ENCODE measurements at regions not wholly inside any gene's neighbourhood (a gene's known extent, or its start where the extent isn't known, plus 50 kb on each side); places are given as distances from the start of the nearest gene placed in this dataset.
"Not testable (repeated sequence)": the region's sequence is repeated elsewhere in the genome, so short reads cannot be mapped to it uniquely, and the experiment has no call there.

GRCh38 chr1:191798178-191798577 lies 360.1 kb upstream of the RGS18 start:
- no peak for DNase-seq (ENCODE audit: low spot score in 2 of 2)
- H3K9me3 ChIP-seq = no peaks in the 10 kb centered on the region
- H3K4me3 ChIP-seq = no peak overlapping the region
- WGBS = 84% methylated on average over 1 of the region's 1 CpG
- no peaks in the 10 kb centered on the region for H3K4me1 ChIP-seq
- TF ChIP-seq POLR2A (IDR thresholded peaks at IDR 0.05) (no peak), CTCF (IDR thresholded peaks at IDR 0.05) (no peak), EP300 (IDR thresholded peaks at IDR 0.05) (no peak), POLR2AphosphoS5 (IDR thresholded peaks at IDR 0.05) (no peak)
- no peaks in the 10 kb centered on the region for H3K27me3 ChIP-seq
- H3K36me3 ChIP-seq = no peaks in the 10 kb centered on the region
- no peak overlapping the region for H3K27ac ChIP-seq

- H3K27me3 ChIP-seq = no peaks in the 10 kb centered on the region
- H3K4me3 ChIP-seq = no peak overlapping the region
- H3K36me3 ChIP-seq = no peaks in the 10 kb centered on the region
- no peaks in the 10 kb centered on the region for H3K9me3 ChIP-seq
- H3K27ac ChIP-seq = no peak overlapping the region
- H3K4me1 ChIP-seq = no peaks in the 10 kb centered on the region
- TF ChIP-seq CTCF (IDR thresholded peaks at IDR 0.05) = no peak
- TF ChIP-seq POLR2AphosphoS5 (IDR thresholded peaks at IDR 0.05) = no peak
- no peak for TF ChIP-seq EP300 (IDR thresholded peaks at IDR 0.05)
- no peak for TF ChIP-seq POLR2A (IDR thresholded peaks at IDR 0.05)
- DNase-seq (ENCODE audit: low spot score in 2 of 2) = no peak
- 65% methylated on average over 3 of the region's 3 CpGs for WGBS
These were observed 354.0 kb upstream of the RGS18 start for GRCh38 chr1:191804311-191804710.

GRCh38 chr1:191813593-191813992 lies 344.7 kb upstream of the RGS18 start:
- not testable (repeated sequence) for H3K4me3 ChIP-seq; DNase-seq (ENCODE audit: low spot score in 2 of 2); H3K4me1 ChIP-seq; H3K27ac ChIP-seq; H3K27me3 ChIP-seq; H3K36me3 ChIP-seq; H3K9me3 ChIP-seq
- 67% methylated on average over 5 of the region's 5 CpGs for WGBS

GRCh38 chr1:191818198-191818597 lies 340.1 kb upstream of the RGS18 start:
- Histone ChIP-seq H3K4me3 (no peak overlapping the region), H3K4me1 (no peaks in the 10 kb centered on the region), H3K27me3 (no peaks in the 10 kb centered on the region), H3K27ac (no peak overlapping the region), H3K9me3 (no peaks in the 10 kb centered on the region), H3K36me3 (no peaks in the 10 kb centered on the region)
- 79% methylated on average over 1 of the region's 1 CpG for WGBS
- TF ChIP-seq EP300 (IDR thresholded peaks at IDR 0.05) (no peak), POLR2A (IDR thresholded peaks at IDR 0.05) (no peak), POLR2AphosphoS5 (IDR thresholded peaks at IDR 0.05) (no peak), CTCF (IDR thresholded peaks at IDR 0.05) (no peak)
- no peak for DNase-seq (ENCODE audit: low spot score in 2 of 2)

- DNase-seq (ENCODE audit: low spot score in 2 of 2) = no peak
- H3K27me3 ChIP-seq = no peaks in the 10 kb centered on the region
- no peak overlapping the region for H3K27ac ChIP-seq
- 70% methylated on average over 4 of the region's 4 CpGs for WGBS
- H3K36me3 ChIP-seq = no peaks in the 10 kb centered on the region
- TF ChIP-seq POLR2AphosphoS5 (IDR thresholded peaks at IDR 0.05) = no peak
- no peak for TF ChIP-seq POLR2A (IDR thresholded peaks at IDR 0.05)
- H3K4me3 ChIP-seq = no peak overlapping the region
- H3K4me1 ChIP-seq = no peaks in the 10 kb centered on the region
- no peaks in the 10 kb centered on the region for H3K9me3 ChIP-seq
These were observed 326.7 kb upstream of the RGS18 start for GRCh38 chr1:191831572-191831971.

GRCh38 chr1:191839891-191840290 lies 318.4 kb upstream of the RGS18 start:
- 64% methylated on average over 2 of the region's 2 CpGs for WGBS
- H3K27me3 ChIP-seq = no peaks in the 10 kb centered on the region
- H3K27ac ChIP-seq = no peak overlapping the region
- H3K9me3 ChIP-seq = no peaks in the 10 kb centered on the region
- no peaks in the 10 kb centered on the region for H3K36me3 ChIP-seq
- H3K4me1 ChIP-seq = no peaks in the 10 kb centered on the region
- DNase-seq (ENCODE audit: low spot score in 2 of 2) = no peak
- no peak for TF ChIP-seq EP300 (IDR thresholded peaks at IDR 0.05)
- TF ChIP-seq CTCF (IDR thresholded peaks at IDR 0.05) = no peak
- TF ChIP-seq POLR2A (IDR thresholded peaks at IDR 0.05) = no peak
- no peak for TF ChIP-seq POLR2AphosphoS5 (IDR thresholded peaks at IDR 0.05)
- H3K4me3 ChIP-seq = no peak overlapping the region

Measured in suprapubic skin (tissue), 4 donors.